Neutrophil (primary cell): ENCODE measurements at regions not wholly inside any gene's neighbourhood (a gene's known extent, or its start where the extent isn't known, plus 50 kb on each side); places are given as distances from the start of the nearest gene placed in this dataset.

Source experiments
- H3K27ac ChIP-seq: fragments of 200-600 bp; sonication (generic); 2 replicates; pipeline ENCODE4 v1.5.1; 2016; ENCODE audit warnings: mild to moderate bottlenecking, moderate library complexity
- H3K27me3 ChIP-seq: fragments of 200-600 bp; sonication (generic); 2 replicates; pipeline ENCODE4 v1.6.0; 2016; ENCODE audit warnings: mild to moderate bottlenecking
- H3K36me3 ChIP-seq: fragments of 200-600 bp; sonication (generic); 2 replicates; pipeline ENCODE4 v1.5.1; 2017
- H3K4me1 ChIP-seq, 2 experiments: fragments of 200-600 bp in 1 of 2; sonication (generic) in 1 of 2; 1 replicate in 1 of 2; 2 replicates in 1 of 2; pipeline versions ENCODE4 v1.5.1 to v1.6.1; 2013 to 2016; ENCODE audit warnings: low read depth in 1 of 2, low read length in 1 of 2, mild to moderate bottlenecking in 1 of 2, moderate library complexity in 1 of 2; ENCODE audit not compliant: control insufficient read depth in 1 of 2, insufficient read depth in 1 of 2
- H3K4me3 ChIP-seq, 2 experiments: fragments of 200-600 bp in 1 of 2; sonication (generic) in 1 of 2; 1 replicate in 1 of 2; 2 replicates in 1 of 2; pipeline ENCODE4 v1.5.1; 2013 to 2016; ENCODE audit warnings: low read depth in 1 of 2, low read length in 1 of 2, mild to moderate bottlenecking in 1 of 2, moderate library complexity in 1 of 2
- H3K9me3 ChIP-seq: fragments of 200-600 bp; sonication (generic); 2 replicates; pipeline ENCODE4 v1.5.1; 2016
- CTCF ChIP-seq: fragments of 200-600 bp; sonication (generic); IDR thresholded peaks from 2 replicates; pipeline ENCODE4 v1.5.1; 2016; ENCODE audit warnings: antibody characterized with exemption

DNA sequence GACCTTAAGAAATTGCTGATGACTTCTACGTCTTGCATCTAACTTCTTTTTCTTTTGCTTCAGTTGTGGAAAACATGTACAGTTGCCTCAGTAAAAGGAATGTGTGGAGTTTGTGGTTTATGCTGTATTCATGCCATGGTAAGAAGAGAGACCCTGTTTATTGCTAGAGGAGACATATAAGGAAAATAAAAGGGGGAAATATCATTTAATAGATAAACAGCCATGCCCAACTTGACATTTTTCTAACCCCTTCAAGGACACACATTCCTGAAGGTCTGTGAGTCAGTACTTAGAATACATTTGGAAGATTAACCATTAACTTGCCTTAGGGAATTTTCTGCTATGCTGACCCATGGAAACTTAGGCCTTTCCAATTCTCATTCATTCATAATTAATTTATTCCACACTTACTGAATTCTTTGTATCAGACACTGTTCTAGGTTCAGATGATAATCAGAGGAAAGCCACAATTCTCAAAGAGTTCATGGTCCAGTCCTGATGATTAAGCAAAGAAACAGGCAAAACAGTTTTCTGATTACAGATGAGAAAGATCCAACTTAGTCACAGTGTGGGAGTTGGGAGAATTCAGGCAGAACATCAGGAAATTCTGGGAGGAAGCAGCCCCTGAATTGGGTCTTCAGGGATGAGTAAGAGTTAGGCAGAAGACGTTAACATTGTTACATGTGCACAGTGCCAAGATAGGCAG is 329.8 kb upstream of the RASGRP1 start:
- Histone ChIP-seq H3K27me3 (no peaks in the 10 kb centered on the region), H3K27ac (no peak overlapping the region), H3K4me3 (no peak overlapping the region), H3K9me3 (no peaks in the 10 kb centered on the region), H3K4me1 (no peaks in the 10 kb centered on the region), H3K36me3 (no peaks in the 10 kb centered on the region)
- TF ChIP-seq CTCF, result no peak

DNA sequence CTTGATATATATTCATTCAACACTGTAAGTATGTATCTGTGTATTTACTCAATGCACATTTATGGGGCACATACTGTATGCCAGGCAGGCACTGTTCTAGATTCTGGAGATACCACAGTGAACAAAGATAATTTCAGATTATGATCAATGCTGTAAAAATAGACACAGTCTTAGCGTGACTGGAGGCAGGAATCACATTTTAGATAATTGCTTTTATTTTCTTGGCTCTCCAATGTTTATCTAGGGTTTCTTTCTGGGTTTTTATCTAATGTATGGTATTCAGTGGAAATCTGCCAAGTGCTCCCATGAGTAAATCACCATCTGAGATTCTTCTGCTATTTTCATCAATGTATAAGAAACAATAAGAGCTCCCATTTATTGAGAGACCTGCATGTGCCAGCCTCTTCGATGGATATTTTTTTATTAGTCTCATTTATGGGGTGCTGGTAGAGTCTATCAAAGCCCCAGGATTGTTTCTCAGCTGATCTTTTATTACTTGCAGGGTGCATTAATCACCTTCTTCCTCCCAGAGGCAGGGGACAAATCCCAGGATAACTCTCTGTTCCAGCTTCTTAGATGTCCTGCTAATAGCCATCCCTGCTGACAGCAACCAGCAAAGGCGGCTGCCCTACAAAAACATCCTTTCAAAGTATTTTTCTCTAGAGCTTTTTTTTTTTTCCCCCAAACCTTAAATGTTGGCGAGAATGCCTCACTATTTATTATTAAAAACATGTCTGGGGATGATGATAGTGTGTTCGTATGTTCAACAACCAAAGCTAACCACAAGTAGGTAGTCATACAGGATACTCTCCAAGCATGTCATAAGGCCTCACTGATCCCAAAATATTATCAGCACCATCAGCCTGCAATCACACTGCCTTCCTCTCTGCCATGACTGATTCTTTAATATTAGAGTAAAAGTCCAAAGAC is 331.0 kb upstream of the RASGRP1 start:
- Histone ChIP-seq H3K27ac (no peak overlapping the region), H3K9me3 (no peaks in the 10 kb centered on the region), H3K4me1 (no peaks in the 10 kb centered on the region), H3K4me3 (no peak overlapping the region), H3K27me3 (no peaks in the 10 kb centered on the region), H3K36me3 (no peaks in the 10 kb centered on the region)
- TF ChIP-seq CTCF, result no peak

GRCh38 chr15:38896647-38897046 is 332.0 kb upstream of the RASGRP1 start:
- Histone ChIP-seq H3K27me3 (no peaks in the 10 kb centered on the region), H3K36me3 (no peaks in the 10 kb centered on the region), H3K9me3 (no peaks in the 10 kb centered on the region), H3K4me3 (no peak overlapping the region), H3K4me1 (no peaks in the 10 kb centered on the region), H3K27ac (no peak overlapping the region)
- TF ChIP-seq CTCF, result no peak

GRCh38 chr15:38897551-38897950 is 332.9 kb upstream of the RASGRP1 start:
- H3K4me3 ChIP-seq, result no peak overlapping the region
- no peak for TF ChIP-seq CTCF
- no peaks in the 10 kb centered on the region for H3K27me3 ChIP-seq
- no peaks in the 10 kb centered on the region for H3K36me3 ChIP-seq
- no peaks in the 10 kb centered on the region for H3K9me3 ChIP-seq
- no peaks in the 10 kb centered on the region for H3K4me1 ChIP-seq
- H3K27ac ChIP-seq, result no peak overlapping the region

DNA sequence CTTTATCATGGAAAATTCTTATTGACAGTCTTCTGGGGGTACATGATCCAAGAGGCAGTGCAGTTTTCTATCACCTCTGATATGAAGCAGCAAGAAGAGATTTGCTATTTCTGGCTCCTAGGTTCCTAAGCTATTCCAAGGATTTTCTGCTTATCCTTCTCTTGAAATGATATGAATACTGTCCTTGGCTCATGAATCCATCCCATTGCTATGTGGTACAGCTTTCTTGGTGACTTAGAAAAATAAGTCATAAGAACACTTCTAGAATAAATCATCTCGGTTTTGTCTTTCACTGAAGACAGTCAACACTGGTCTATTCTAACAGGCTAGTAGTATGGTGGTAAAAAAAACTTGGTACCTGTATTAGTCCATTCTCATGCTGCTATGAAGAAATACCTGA is 333.6 kb upstream of the RASGRP1 start:
- no peaks in the 10 kb centered on the region for H3K4me1 ChIP-seq
- no peaks in the 10 kb centered on the region for H3K27me3 ChIP-seq
- H3K9me3 ChIP-seq, result no peaks in the 10 kb centered on the region
- H3K36me3 ChIP-seq, result no peaks in the 10 kb centered on the region
- no peak overlapping the region for H3K4me3 ChIP-seq
- TF ChIP-seq CTCF, result no peak
- no peak overlapping the region for H3K27ac ChIP-seq
